WTC11 (cell line): ENCODE measurements at regions not wholly inside any gene's neighbourhood (a gene's known extent, or its start where the extent isn't known, plus 50 kb on each side); places are given as distances from the start of the nearest gene placed in this dataset.

Experiments
- ATF3 ChIP-seq: sonication (generic); formaldehyde crosslinking; conservative IDR thresholded peaks from 2 replicates; pipeline ENCODE4 v1.8.1; 2022; ENCODE audit warnings: mild to moderate bottlenecking, missing genetic modification reagents
- CTCF ChIP-seq: fragments of 200-600 bp; IDR thresholded peaks from 2 replicates; pipeline ENCODE4 v1.8.0; 2022; ENCODE audit warnings: antibody characterized with exemption
- ELF4 ChIP-seq: sonication (generic); formaldehyde crosslinking; IDR thresholded peaks from 2 replicates; pipeline ENCODE4 v1.8.1; 2022; ENCODE audit warnings: low read depth, mild to moderate bottlenecking, moderate library complexity, missing genetic modification reagents
- ESRRA ChIP-seq: sonication (generic); formaldehyde crosslinking; IDR thresholded peaks from 2 replicates; pipeline ENCODE4 v1.8.1; 2022; ENCODE audit warnings: mild to moderate bottlenecking, missing genetic modification reagents, borderline replicate concordance
- ETV6 ChIP-seq: sonication (generic); formaldehyde crosslinking; IDR thresholded peaks from 2 replicates; pipeline ENCODE4 v1.8.1; 2022; ENCODE audit warnings: mild to moderate bottlenecking, missing genetic modification reagents
- KAT7 ChIP-seq: sonication (generic); formaldehyde crosslinking; IDR thresholded peaks from 2 replicates; pipeline ENCODE4 v1.8.1; 2023; ENCODE audit warnings: missing genetic modification reagents, mild to moderate bottlenecking, borderline replicate concordance
- MAX ChIP-seq: sonication (generic); formaldehyde crosslinking; IDR thresholded peaks from 2 replicates; pipeline ENCODE4 v1.8.0; 2022; ENCODE audit warnings: mild to moderate bottlenecking, missing genetic modification reagents
- MLX ChIP-seq: sonication (generic); formaldehyde crosslinking; IDR thresholded peaks from 2 replicates; pipeline ENCODE4 v1.8.1; 2023; ENCODE audit warnings: mild to moderate bottlenecking, missing genetic modification reagents, moderate library complexity
- NR1H2 ChIP-seq: sonication (generic); formaldehyde crosslinking; IDR thresholded peaks from 2 replicates; pipeline ENCODE4 v1.9.0; 2021; ENCODE audit warnings: mild to moderate bottlenecking, moderate library complexity, missing genetic modification reagents
- TP53 ChIP-seq: sonication (generic); formaldehyde crosslinking; IDR thresholded peaks from 2 replicates; pipeline ENCODE4 v1.8.1; 2023; ENCODE audit warnings: mild to moderate bottlenecking, missing genetic modification reagents
- ZBTB21 ChIP-seq: sonication (generic); formaldehyde crosslinking; IDR thresholded peaks from 2 replicates; pipeline ENCODE4 v1.8.1; 2023; ENCODE audit warnings: mild to moderate bottlenecking, missing genetic modification reagents, borderline replicate concordance
- ZBTB43 ChIP-seq: sonication (generic); formaldehyde crosslinking; IDR thresholded peaks from 2 replicates; pipeline ENCODE4 v1.8.1; 2023; ENCODE audit warnings: mild to moderate bottlenecking, missing genetic modification reagents
- ZNF232 ChIP-seq: sonication (generic); formaldehyde crosslinking; IDR thresholded peaks from 2 replicates; pipeline ENCODE4 v1.8.0; 2022; ENCODE audit warnings: mild to moderate bottlenecking, missing genetic modification reagents
- ZSCAN18 ChIP-seq: fragments of 250-450 bp; sonication (Bioruptor Pico); IDR thresholded peaks from 2 replicates; pipeline ENCODE4 v2.1.2; 2022; ENCODE audit warnings: mild to moderate bottlenecking, moderate library complexity

GRCh38 chr16:11476676-11477075 lies 110.0 kb downstream of the LITAF start:
- TF ChIP-seq ZNF232 (CRISPR knock-in tag) (no peak), CTCF (no peak), ZBTB43 (CRISPR knock-in tag) (no peak), ATF3 (CRISPR knock-in tag) (no peak), ELF4 (CRISPR knock-in tag) (no peak), ZSCAN18 (CRISPR knock-in tag) (no peak), ETV6 (CRISPR knock-in tag) (no peak), ZBTB21 (CRISPR knock-in tag) (no peak), KAT7 (CRISPR knock-in tag) (no peak), ESRRA (CRISPR knock-in tag) (no peak), MLX (CRISPR knock-in tag) (no peak), NR1H2 (CRISPR knock-in tag) (no peak), MAX (CRISPR knock-in tag) (no peak), TP53 (CRISPR knock-in tag) (no peak)
